Stomach (tissue), 8 donors: ENCODE measurements at regions not wholly inside any gene's neighbourhood (a gene's known extent, or its start where the extent isn't known, plus 50 kb on each side); places are given as distances from the start of the nearest gene placed in this dataset.

Source experiments
- DNase-seq, 2 donors: peaks; one replicate each; pipeline versions ENCODE4 v3.0.0 to v3.0.0-alpha.2; 2013 to 2019
- H3K27ac ChIP-seq, 5 donors: fragments of 200-600 bp in 4 of 5; sonication (generic) in 4 of 5; one replicate each; pipeline ENCODE4 v1.5.1; 2013 to 2019; ENCODE audit warnings: mild to moderate bottlenecking in 1 of 5, moderate library complexity in 1 of 5
- H3K27me3 ChIP-seq, 3 donors: fragments of 200-600 bp; sonication (generic); one replicate each; pipeline ENCODE4 v1.5.1; 2017 to 2019; ENCODE audit warnings: mixed run types in 1 of 3
- H3K36me3 ChIP-seq, 4 donors: fragments of 200-600 bp; sonication (generic); 1 replicate in 3 of 4; 2 replicates in 1 of 4; pipeline ENCODE4 v1.5.1; 2016 to 2019
- H3K4me1 ChIP-seq, 4 donors: fragments of 200-600 bp; sonication (generic); one replicate each; pipeline ENCODE4 v1.5.1; 2016 to 2019
- H3K4me3 ChIP-seq, 4 donors: fragments of 200-600 bp; sonication (generic) in 3 of 4; one replicate each; pipeline ENCODE4 v1.5.1; 2016 to 2019; ENCODE audit warnings: mild to moderate bottlenecking in 1 of 4
- H3K9me3 ChIP-seq, 4 donors: fragments of 200-600 bp; sonication (generic); one replicate each; pipeline ENCODE4 v1.5.1; 2016 to 2019
- CTCF ChIP-seq, 7 experiments: fragments of 450-650 bp in 4 of 7; fragments of 200-600 bp in 3 of 7; sonication (generic) in 3 of 7; IDR thresholded peaks; one replicate each; pipeline ENCODE4 v1.5.1; 2016 to 2019; ENCODE audit warnings: antibody characterized with exemption in 7 of 7, control low read depth in 2 of 7, mild to moderate bottlenecking in 1 of 7
- EP300 ChIP-seq: sonication (generic); formaldehyde crosslinking; IDR thresholded peaks from one replicate; pipeline ENCODE4 v1.6.1; 2017; ENCODE audit warnings: antibody characterized with exemption
- POLR2A ChIP-seq, 4 donors: fragments of 450-650 bp; IDR thresholded peaks; one replicate each; pipeline ENCODE4 v1.6.1; 2016; ENCODE audit warnings: antibody characterized with exemption in 4 of 4, control low read depth in 2 of 4, mild to moderate bottlenecking in 1 of 4, moderate library complexity in 1 of 4
- POLR2AphosphoS5 ChIP-seq, 3 donors: sonication (generic); formaldehyde crosslinking; IDR thresholded peaks; one replicate each; pipeline ENCODE4 v1.6.1; 2016; ENCODE audit warnings: antibody characterized with exemption in 3 of 3
- whole genome bisulfite sequencing, 5 donors: extraction: QIAGEN DNeasy Blood & Tissue Kit in 3 of 5; methylation state at CpG; one replicate each; pipeline versions ENCODE4 v1.1.5 to v1.1.7; 2013 to 2018; 5-methylcytosine and 5-hydroxymethylcytosine counted together
- intact Hi-C: fragments of 100-400 bp; cut with DNase I; formaldehyde crosslinking; loops from one replicate; pipeline ENCODE4 v1.15.1; 2023; ENCODE audit warnings: low total_unique reads
- donor health status: healthy with polysubstance abuse.
- donor health status: Bipolar disorder and iron deficiency.
- donor health status: healthy.

GRCh38 chr5:62127098-62127736 is 178.8 kb upstream of the KIF2A start:
- H3K27me3 ChIP-seq: no peaks in the 10 kb centered on the region
- intact Hi-C loops: no loop called here
- no peak overlapping the region for H3K27ac ChIP-seq
- 34 to 63% (median 45%) methylated on average over 2 of the region's 2 CpGs for WGBS, 5 donors
- TF ChIP-seq EP300 (no peak), POLR2A (IDR thresholded peaks at IDR 0.05) (no peak), CTCF (IDR thresholded peaks at IDR 0.05) (no peak), POLR2AphosphoS5 (IDR thresholded peaks at IDR 0.05) (no peak)
- no peak overlapping the region for H3K4me3 ChIP-seq
- no peaks in the 10 kb centered on the region for H3K36me3 ChIP-seq
- DNase-seq: no peak
- no peaks in the 10 kb centered on the region for H3K4me1 ChIP-seq
- H3K9me3 ChIP-seq: no peaks in the 10 kb centered on the region

- Histone ChIP-seq H3K36me3 (no peaks in the 10 kb centered on the region), H3K9me3 (no peaks in the 10 kb centered on the region), H3K4me1 (no peaks in the 10 kb centered on the region), H3K27ac (no peak overlapping the region), H3K27me3 (no peaks in the 10 kb centered on the region), H3K4me3 (no peak overlapping the region)
- WGBS, 5 donors: 87 to 96% (median 96%) methylated on average over 3 of the region's 3 CpGs
- intact Hi-C loops: no loop called here
- DNase-seq: no peak
- TF ChIP-seq CTCF (IDR thresholded peaks at IDR 0.05) (no peak), POLR2AphosphoS5 (IDR thresholded peaks at IDR 0.05) (no peak), POLR2A (IDR thresholded peaks at IDR 0.05) (no peak), EP300 (no peak)
These were observed 175.9 kb upstream of the KIF2A start for GRCh38 chr5:62130107-62130506.

- TF ChIP-seq POLR2AphosphoS5 (IDR thresholded peaks at IDR 0.05) (no peak), EP300 (no peak), POLR2A (IDR thresholded peaks at IDR 0.05) (no peak), CTCF (IDR thresholded peaks at IDR 0.05) (no peak)
- intact Hi-C loops: no loop called here
- H3K9me3 ChIP-seq: no peaks in the 10 kb centered on the region
- no peaks in the 10 kb centered on the region for H3K36me3 ChIP-seq
- no peaks in the 10 kb centered on the region for H3K27me3 ChIP-seq
- DNase-seq: no peak
- H3K27ac ChIP-seq: no peak overlapping the region
- no peak overlapping the region for H3K4me3 ChIP-seq
- H3K4me1 ChIP-seq: no peaks in the 10 kb centered on the region
- 0 to 84% (median 72%) methylated on average over 1 of the region's 1 CpG for WGBS, 5 donors
These were observed 173.7 kb upstream of the KIF2A start for GRCh38 chr5:62132276-62132675.

- intact Hi-C loops: no loop called here
- TF ChIP-seq EP300 (no peak), CTCF (IDR thresholded peaks at IDR 0.05) (no peak), POLR2A (IDR thresholded peaks at IDR 0.05) (no peak), POLR2AphosphoS5 (IDR thresholded peaks at IDR 0.05) (no peak)
- H3K27me3 ChIP-seq: no peaks in the 10 kb centered on the region
- no peaks in the 10 kb centered on the region for H3K36me3 ChIP-seq
- no peaks in the 10 kb centered on the region for H3K4me1 ChIP-seq
- no peak overlapping the region for H3K27ac ChIP-seq
- no peak overlapping the region for H3K4me3 ChIP-seq
- WGBS, 5 donors: 83 to 98% (median 90%) methylated on average over 1 of the region's 1 CpG
- DNase-seq: no peak
- no peaks in the 10 kb centered on the region for H3K9me3 ChIP-seq
These were observed 172.6 kb upstream of the KIF2A start for GRCh38 chr5:62133426-62133825.
